Psoas muscle (tissue), 7 donors: ENCODE measurements at regions not wholly inside any gene's neighbourhood (a gene's known extent, or its start where the extent isn't known, plus 50 kb on each side); places are given as distances from the start of the nearest gene placed in this dataset.
"Not testable (repeated sequence)": the region's sequence is repeated elsewhere in the genome, so short reads cannot be mapped to it uniquely, and the experiment has no call there.

ENCODE experiments used
- ATAC-seq, 4 donors: fragments of 200-7000 bp; cut with Tn5 transposase; one replicate each; pipeline ENCODE4 v1.9.1; 2020; ENCODE audit warnings: moderate library complexity in 3 of 4, mild to moderate bottlenecking in 2 of 4
- DNase-seq, 2 donors: peaks; one replicate each; pipeline ENCODE4 v3.0.0-alpha.2; 2020
- H3K27ac ChIP-seq: fragments of 200-600 bp; one replicate; pipeline ENCODE4 v1.8.0; 2022
- H3K27me3 ChIP-seq, 3 donors: fragments of 200-600 bp in 1 of 3; one replicate each; pipeline versions ENCODE4 v1.6.1 to v1.8.0; 2013 to 2022; ENCODE audit warnings: low read length in 2 of 3, mild to moderate bottlenecking in 2 of 3, moderate library complexity in 1 of 3; ENCODE audit not compliant: insufficient read depth in 3 of 3
- H3K36me3 ChIP-seq, 2 donors: fragments of 200-600 bp in 1 of 2; one replicate each; pipeline versions ENCODE4 v1.6.1 to v1.8.0; 2013 to 2022; ENCODE audit warnings: low read depth in 1 of 2, mild to moderate bottlenecking in 1 of 2, moderate library complexity in 1 of 2; ENCODE audit not compliant: insufficient read depth in 1 of 2
- H3K4me1 ChIP-seq: fragments of 200-600 bp; one replicate; pipeline ENCODE4 v1.8.0; 2022
- H3K4me3 ChIP-seq: fragments of 200-600 bp; one replicate; pipeline ENCODE4 v1.8.0; 2022; ENCODE audit warnings: mild to moderate bottlenecking
- H3K9me3 ChIP-seq: fragments of 200-600 bp; one replicate; pipeline ENCODE4 v1.8.0; 2022
- CTCF ChIP-seq: fragments of 200-600 bp; IDR thresholded peaks from one replicate; pipeline ENCODE4 v1.8.0; 2022; ENCODE audit warnings: antibody characterized with exemption
- WGBS, 3 donors: extraction: QIAGEN DNeasy Blood & Tissue Kit; methylation state at CpG; one replicate each; pipeline versions ENCODE4 v1.1.6 to v1.1.7; 2013; 5-methylcytosine and 5-hydroxymethylcytosine counted together
- intact Hi-C, 2 donors: fragments of 100-400 bp; cut with DNase I; formaldehyde crosslinking; loops; one replicate each; pipeline versions ENCODE4 v1.11.0 to v1.14.2; 2022
- donor health status: healthy with polysubstance abuse.
- donor health status: DM: no; HTN: no; CAD: no; lungs with moderate emphysema.
- donor health status: Bipolar disorder and iron deficiency.
- donor health status: healthy.
- donor health status: DM: yes; HTN: yes; CAD: no.
- donor health status: DM: no; HTN: no; CAD: no.
- donor health status: DM: yes; HTN: yes; CAD: no.

- ATAC-seq, result no peak
- no peaks in the 10 kb centered on the region for H3K36me3 ChIP-seq
- no peak for DNase-seq
- H3K27me3 ChIP-seq, result no peaks in the 10 kb centered on the region
- no peaks in the 10 kb centered on the region for H3K4me1 ChIP-seq
- 63 to 66% (median 64%) methylated on average over 2 of the region's 2 CpGs for WGBS, 3 donors
- no peak overlapping the region for H3K4me3 ChIP-seq
- intact Hi-C loops, result no loop called here
- no peaks in the 10 kb centered on the region for H3K9me3 ChIP-seq
- H3K27ac ChIP-seq, result no peak overlapping the region
- no peak for TF ChIP-seq CTCF
These were observed 427.1 kb upstream of the CNTNAP5 start for GRCh38 chr2:123597988-123598387.

- 47 to 54% (median 51%) methylated on average over 2 of the region's 2 CpGs for WGBS, 3 donors
- Histone ChIP-seq H3K9me3 (no peaks in the 10 kb centered on the region), H3K4me1 (no peaks in the 10 kb centered on the region), H3K36me3 (no peaks in the 10 kb centered on the region), H3K4me3 (no peak overlapping the region), H3K27ac (no peak overlapping the region), H3K27me3 (no peaks in the 10 kb centered on the region)
- no peak for TF ChIP-seq CTCF
- DNase-seq, result no peak
- intact Hi-C loops, result no loop called here
- ATAC-seq, result no peak
These were observed 418.5 kb upstream of the CNTNAP5 start for GRCh38 chr2:123606631-123607030.

- no peak overlapping the region for H3K27ac ChIP-seq
- no peaks in the 10 kb centered on the region for H3K36me3 ChIP-seq
- H3K27me3 ChIP-seq, result no peaks in the 10 kb centered on the region
- intact Hi-C loops, result no loop called here
- ATAC-seq, result no peak
- H3K4me3 ChIP-seq, result no peak overlapping the region
- H3K4me1 ChIP-seq, result no peaks in the 10 kb centered on the region
- 22 to 28% (median 23%) methylated on average over 1 of the region's 1 CpG for WGBS, 3 donors
- no peak for DNase-seq
- no peaks in the 10 kb centered on the region for H3K9me3 ChIP-seq
- TF ChIP-seq CTCF, result no peak
These were observed 416.0 kb upstream of the CNTNAP5 start for GRCh38 chr2:123609077-123609476.

GRCh38 chr2:123614596-123614995, 410.5 kb upstream of the CNTNAP5 start:
- no peaks in the 10 kb centered on the region for H3K9me3 ChIP-seq
- intact Hi-C loops, result no loop called here
- no peaks in the 10 kb centered on the region for H3K4me1 ChIP-seq
- DNase-seq (no peak), ATAC-seq (no peak)
- TF ChIP-seq CTCF, result no peak
- H3K27me3 ChIP-seq, result no peaks in the 10 kb centered on the region
- no peak overlapping the region for H3K27ac ChIP-seq
- no peaks in the 10 kb centered on the region for H3K36me3 ChIP-seq
- H3K4me3 ChIP-seq, result no peak overlapping the region

GRCh38 chr2:123618642-123619041, 406.4 kb upstream of the CNTNAP5 start:
- 90 to 91% (median 91%) methylated on average over 8 of the region's 8 CpGs for WGBS, 3 donors
- DNase-seq, H3K36me3 ChIP-seq, H3K27ac ChIP-seq, H3K4me3 ChIP-seq, H3K9me3 ChIP-seq, intact Hi-C loops, H3K27me3 ChIP-seq, H3K4me1 ChIP-seq, ATAC-seq: not testable (repeated sequence)
